Prostate gland (tissue), 2 donors: ENCODE measurements at regions not wholly inside any gene's neighbourhood (a gene's known extent, or its start where the extent isn't known, plus 50 kb on each side); places are given as distances from the start of the nearest gene placed in this dataset.

Source experiments
- DNase-seq: peaks from one replicate; pipeline ENCODE4 v3.0.0-alpha.2; 2019; ENCODE audit warnings: low spot score
- H3K27ac ChIP-seq, 2 donors: fragments of 200-600 bp; sonication (generic); 2 replicates each; pipeline ENCODE4 v1.5.1; 2017 to 2019
- H3K27me3 ChIP-seq: fragments of 200-600 bp; sonication (generic); replicated peaks from 2 replicates; pipeline ENCODE4 v1.5.1; 2019; ENCODE audit not compliant: insufficient read depth
- H3K36me3 ChIP-seq, 2 donors: fragments of 200-600 bp; sonication (generic); 1 replicate in 1 of 2; 2 replicates in 1 of 2; pipeline versions ENCODE4 v1.5.1 to v1.8.1; 2017 to 2019
- H3K4me1 ChIP-seq: fragments of 200-600 bp; sonication (generic); replicated peaks from 2 replicates; pipeline ENCODE4 v1.5.1; 2019
- H3K4me3 ChIP-seq, 2 donors: fragments of 200-600 bp; sonication (generic); 2 replicates each; pipeline ENCODE4 v1.5.1; 2017 to 2019
- H3K9me3 ChIP-seq: fragments of 200-600 bp; sonication (generic); 2 replicates; pipeline ENCODE4 v1.5.1; 2017
- CTCF ChIP-seq, 4 experiments: fragments of 200-600 bp in 2 of 4; fragments of 450-650 bp in 2 of 4; sonication (generic) in 2 of 4; IDR thresholded peaks; 1 replicate in 3 of 4; 2 replicates in 1 of 4; pipeline ENCODE4 v1.5.1; 2016 to 2019; ENCODE audit warnings: antibody characterized with exemption in 4 of 4, mild to moderate bottlenecking in 2 of 4, moderate library complexity in 2 of 4
- POLR2A ChIP-seq: fragments of 450-650 bp; IDR thresholded peaks from one replicate; pipeline ENCODE4 v1.6.1; 2016; ENCODE audit warnings: antibody characterized with exemption, mild to moderate bottlenecking
- POLR2AphosphoS5 ChIP-seq: sonication (generic); formaldehyde crosslinking; IDR thresholded peaks from one replicate; pipeline ENCODE4 v1.6.1; 2017; ENCODE audit warnings: antibody characterized with exemption
- WGBS: methylation state at CpG from one replicate; pipeline ENCODE4 v1.1.5; 2018; 5-methylcytosine and 5-hydroxymethylcytosine counted together
- intact Hi-C: fragments of 100-400 bp; cut with DNase I; formaldehyde crosslinking; loops from one replicate; pipeline ENCODE4 v1.14.2; 2022

- Histone ChIP-seq H3K4me3 (no peak overlapping the region), H3K4me1 (no peaks in the 10 kb centered on the region), H3K27ac (no peak overlapping the region), H3K27me3 (no peaks in the 10 kb centered on the region), H3K36me3 (no peaks in the 10 kb centered on the region), H3K9me3 (no peaks in the 10 kb centered on the region)
- TF ChIP-seq CTCF (IDR thresholded peaks at IDR 0.05) (no peak), POLR2A (no peak), POLR2AphosphoS5 (no peak)
- 59% methylated on average over 4 of the region's 4 CpGs for WGBS
- DNase-seq, result peak; percentile 26
- intact Hi-C loops, result no loop called here
These were observed 61.9 kb upstream of the AKIRIN2 start for GRCh38 chr6:87763901-87764300.

GRCh38 chr6:87763276-87763675, 61.2 kb upstream of the AKIRIN2 start:
- Histone ChIP-seq H3K9me3 (no peaks in the 10 kb centered on the region), H3K27me3 (no peaks in the 10 kb centered on the region), H3K36me3 (no peaks in the 10 kb centered on the region), H3K4me1 (no peaks in the 10 kb centered on the region), H3K4me3 (no peak overlapping the region), H3K27ac (no peak overlapping the region)
- intact Hi-C loops, result no loop called here
- TF ChIP-seq POLR2AphosphoS5 (no peak), CTCF (IDR thresholded peaks at IDR 0.05) (no peak), POLR2A (no peak)
- 93% methylated on average over 2 of the region's 2 CpGs for WGBS
- DNase-seq, result no peak

GRCh38 chr6:87762116-87762515, 60.1 kb upstream of the AKIRIN2 start:
- TF ChIP-seq POLR2AphosphoS5, result no peak
- TF ChIP-seq CTCF (IDR thresholded peaks at IDR 0.05), result no peak
- TF ChIP-seq POLR2A, result no peak

GRCh38 chr6:87757792-87758191, 55.8 kb upstream of the AKIRIN2 start:
- no peak for DNase-seq
- H3K27me3 ChIP-seq, result no peaks in the 10 kb centered on the region
- H3K36me3 ChIP-seq, result no peaks in the 10 kb centered on the region
- H3K4me1 ChIP-seq, result no peaks in the 10 kb centered on the region
- no peak for TF ChIP-seq POLR2AphosphoS5
- no peak for TF ChIP-seq CTCF (IDR thresholded peaks at IDR 0.05)
- no peak for TF ChIP-seq POLR2A
- no peak overlapping the region for H3K27ac ChIP-seq
- intact Hi-C loops, result no loop called here
- H3K9me3 ChIP-seq, result no peaks in the 10 kb centered on the region
- no peak overlapping the region for H3K4me3 ChIP-seq
- 76% methylated on average over 3 of the region's 3 CpGs for whole genome bisulfite sequencing

More at GRCh38 chr6:87762116-87762515, 60.1 kb upstream of the AKIRIN2 start:
- 54% methylated on average over 3 of the region's 3 CpGs for WGBS
- DNase-seq, result no peak
- Histone ChIP-seq H3K27ac (no peak overlapping the region), H3K36me3 (no peaks in the 10 kb centered on the region), H3K4me3 (no peak overlapping the region), H3K9me3 (no peaks in the 10 kb centered on the region), H3K27me3 (no peaks in the 10 kb centered on the region), H3K4me1 (no peaks in the 10 kb centered on the region)
- intact Hi-C loops, result no loop called here

- Histone ChIP-seq H3K27me3 (no peaks in the 10 kb centered on the region), H3K36me3 (no peaks in the 10 kb centered on the region), H3K4me3 (no peak overlapping the region), H3K9me3 (no peaks in the 10 kb centered on the region), H3K27ac (no peak overlapping the region), H3K4me1 (no peaks in the 10 kb centered on the region)
- 39% methylated on average over 2 of the region's 2 CpGs for WGBS
- no peak for TF ChIP-seq POLR2A
- TF ChIP-seq CTCF (IDR thresholded peaks at IDR 0.05), result no peak
- TF ChIP-seq POLR2AphosphoS5, result no peak
- intact Hi-C loops, result no loop called here
- no peak for DNase-seq
These were observed 54.8 kb upstream of the AKIRIN2 start for GRCh38 chr6:87756858-87757257.
